GM19468 (cell line): ENCODE measurements at regions not wholly inside any gene's neighbourhood (a gene's known extent, or its start where the extent isn't known, plus 50 kb on each side); places are given as distances from the start of the nearest gene placed in this dataset.

ENCODE experiments used
- ATAC-seq: cut with Tn5 transposase; IDR thresholded peaks from one replicate; pipeline ENCODE4 v1.9.1; 2021; ENCODE audit warnings: mild to moderate bottlenecking, moderate library complexity, moderate number of reproducible peaks; ENCODE audit not compliant: unreplicated experiment; ENCODE audit errors: extremely low read depth

DNA sequence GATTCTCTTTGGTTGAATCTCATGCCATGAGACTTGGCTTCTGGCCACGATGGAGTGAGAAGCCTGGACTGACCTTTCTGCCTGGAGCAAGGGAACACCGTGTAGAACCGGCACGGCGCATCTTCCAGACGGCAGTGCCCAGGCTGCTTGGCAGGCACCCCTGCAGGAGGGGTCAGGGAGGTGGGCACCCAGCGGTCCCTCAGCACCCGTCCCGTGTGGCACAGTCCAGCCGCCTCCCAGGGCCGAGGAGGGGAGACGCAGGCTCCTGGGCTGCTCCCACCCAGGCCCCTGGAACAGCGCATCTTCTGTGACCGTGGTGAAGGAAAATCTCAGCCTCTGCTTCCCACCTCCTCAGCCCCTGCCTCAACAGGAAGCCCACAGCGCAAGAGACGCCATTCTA is 95.7 kb downstream of the CMPK2 start:
- no peak for ATAC-seq

DNA sequence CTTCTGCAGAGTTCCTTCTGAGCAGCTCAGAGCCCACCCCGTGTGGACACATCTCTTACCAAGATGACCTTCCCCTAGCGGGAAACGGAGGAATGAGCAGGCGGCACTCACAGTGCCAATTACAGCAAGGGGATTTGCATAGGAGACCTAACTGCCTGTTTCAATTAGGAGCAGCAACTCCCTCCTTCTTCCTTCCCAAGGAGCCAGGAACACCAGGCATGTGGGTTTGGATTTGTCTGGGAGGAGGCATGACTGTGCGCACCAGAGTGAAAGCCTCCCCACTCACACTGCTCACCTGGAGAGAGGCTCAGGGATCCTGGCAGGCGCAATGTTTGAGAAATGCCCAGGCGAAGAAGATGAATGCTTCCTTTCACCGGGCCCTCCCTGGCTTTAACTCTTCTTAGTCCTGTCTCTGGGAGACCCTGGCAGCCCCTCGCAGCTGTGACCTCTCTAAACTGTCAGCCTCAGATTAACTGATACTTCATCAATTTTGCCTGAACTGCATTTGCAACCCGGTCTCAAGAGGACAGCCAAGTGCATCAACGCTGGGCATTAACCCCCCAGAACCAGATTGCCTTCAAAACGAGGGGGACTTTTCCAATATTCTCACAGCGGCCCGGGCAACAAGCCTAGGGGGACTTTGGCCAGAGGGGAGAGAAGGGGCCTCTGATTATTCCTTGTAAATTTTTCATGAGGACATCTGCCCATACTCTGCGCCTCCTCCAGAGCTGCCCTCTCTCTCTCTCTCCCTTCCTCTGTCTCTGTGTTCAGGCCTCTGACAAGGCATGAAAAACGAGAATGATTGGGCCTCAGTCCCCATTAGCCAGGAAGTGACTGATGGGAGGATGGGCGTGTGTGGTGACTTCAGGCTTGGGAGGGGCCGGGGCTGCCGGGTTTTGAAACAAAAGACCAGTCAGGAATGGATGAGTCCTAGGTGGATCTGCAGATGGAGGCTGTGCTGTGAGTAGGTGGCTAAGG is 93.8 kb downstream of the CMPK2 start:
- ATAC-seq = no peak

DNA sequence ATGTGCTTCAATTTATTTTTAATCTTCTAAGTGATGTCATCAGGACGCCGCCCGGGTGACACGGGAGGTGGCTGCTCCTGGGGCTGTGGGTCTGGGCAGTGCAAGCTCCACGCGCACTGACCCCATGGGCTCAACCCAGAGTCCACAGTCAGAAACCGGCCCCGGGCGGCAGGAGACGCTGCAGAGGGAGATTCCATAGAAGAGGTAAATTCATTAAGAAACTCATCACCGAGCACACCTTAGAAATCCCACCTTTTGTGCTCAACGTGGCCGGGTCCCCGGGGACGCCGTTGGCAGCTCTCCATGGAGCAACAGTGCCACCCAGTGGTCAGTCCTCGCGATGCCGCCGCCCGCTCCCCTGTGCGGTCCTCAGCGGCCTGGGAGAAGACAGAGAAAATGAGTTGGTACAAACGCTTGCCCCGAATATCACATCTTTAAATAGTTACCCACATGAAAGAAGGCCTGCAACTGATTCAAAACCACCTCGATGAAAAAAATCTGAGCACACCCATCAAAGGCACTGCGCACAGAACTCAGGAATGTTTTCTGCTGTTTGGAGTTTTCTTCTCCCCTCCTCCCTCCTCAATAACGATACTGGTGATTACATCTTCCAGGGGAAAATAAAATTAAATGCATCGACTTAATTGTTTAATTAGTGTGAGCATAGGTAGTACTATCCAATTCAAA is 92.6 kb downstream of the CMPK2 start:
- ATAC-seq = peak; percentile 75

DNA sequence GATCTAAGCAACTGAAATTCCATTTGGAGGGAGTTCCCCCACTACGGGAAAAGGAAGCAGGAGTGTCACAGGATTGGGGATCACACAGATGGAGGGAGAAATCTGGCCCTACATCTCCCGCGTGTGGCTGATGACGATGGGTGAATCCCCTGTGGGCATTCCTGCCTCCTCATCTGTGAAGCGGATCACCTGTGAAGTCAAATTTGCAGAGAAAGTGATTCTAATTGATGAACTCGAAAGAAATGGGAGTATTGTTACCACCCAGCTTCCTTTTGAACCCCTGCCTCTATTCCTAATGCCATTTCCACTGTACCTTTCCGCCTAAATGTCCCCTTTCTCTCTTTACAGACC is 92.0 kb downstream of the CMPK2 start:
- ATAC-seq = no peak

DNA sequence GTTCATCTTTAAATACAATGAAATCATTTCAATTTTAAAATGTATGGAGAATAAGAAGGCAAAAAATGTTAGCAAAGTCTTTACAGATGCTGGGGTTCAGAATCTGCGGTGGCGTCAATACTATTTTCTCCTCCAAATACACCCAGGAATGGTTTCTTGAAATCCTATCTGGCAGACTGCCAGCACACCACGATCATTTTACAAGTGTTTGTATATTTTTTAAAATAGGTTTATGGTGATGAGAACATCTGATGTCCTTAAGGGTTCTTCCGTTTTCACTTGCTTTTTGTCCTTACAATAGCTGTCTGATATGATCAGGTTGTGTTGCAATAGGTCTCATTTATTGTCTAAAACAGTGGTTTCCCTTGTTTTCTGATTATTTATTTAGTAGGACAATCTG is 89.6 kb downstream of the CMPK2 start:
- ATAC-seq = no peak

DNA sequence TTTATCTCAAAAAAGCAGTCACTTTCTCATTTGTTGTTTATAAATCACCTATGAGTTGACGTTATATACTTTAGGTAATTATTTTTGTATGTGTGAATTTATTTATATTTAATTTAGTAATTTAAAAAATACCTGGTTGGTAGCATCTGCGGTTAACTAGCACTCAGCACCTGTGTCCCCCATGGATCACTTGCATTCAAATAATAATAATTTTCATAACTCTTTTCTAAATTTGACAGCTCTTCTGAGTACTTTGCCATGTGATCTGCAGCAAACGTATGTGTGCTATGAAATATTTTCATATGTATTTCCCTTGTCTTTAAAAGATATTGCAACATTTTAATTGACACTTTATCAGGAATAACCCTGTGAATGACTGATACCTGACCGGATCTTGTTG is 88.1 kb downstream of the CMPK2 start:
- ATAC-seq = no peak

DNA sequence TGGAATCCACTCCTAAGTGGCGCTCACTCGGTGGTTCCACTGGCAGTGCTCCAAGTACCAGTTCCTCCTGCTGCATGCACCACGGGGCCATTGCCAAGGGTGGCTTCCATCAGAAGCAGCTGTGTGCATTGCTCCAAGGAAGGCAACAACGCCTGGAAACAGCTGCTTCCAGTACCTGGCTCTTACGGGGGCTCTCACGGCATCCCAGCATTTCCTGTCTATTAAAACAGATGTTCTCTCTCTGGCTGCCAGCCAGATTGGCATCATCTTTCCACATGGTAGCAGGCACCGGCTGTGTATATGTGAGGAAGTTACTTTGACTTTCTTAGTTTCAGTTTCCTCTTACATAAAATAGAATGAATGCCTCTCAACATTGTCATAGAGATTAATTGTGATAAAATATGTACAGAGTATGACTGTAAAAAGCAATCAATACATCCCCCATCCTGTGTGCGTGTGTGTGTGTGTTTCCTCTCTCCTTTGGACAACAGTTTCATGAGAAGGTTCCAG is 84.9 kb downstream of the CMPK2 start:
- peak; percentile 81 for ATAC-seq

DNA sequence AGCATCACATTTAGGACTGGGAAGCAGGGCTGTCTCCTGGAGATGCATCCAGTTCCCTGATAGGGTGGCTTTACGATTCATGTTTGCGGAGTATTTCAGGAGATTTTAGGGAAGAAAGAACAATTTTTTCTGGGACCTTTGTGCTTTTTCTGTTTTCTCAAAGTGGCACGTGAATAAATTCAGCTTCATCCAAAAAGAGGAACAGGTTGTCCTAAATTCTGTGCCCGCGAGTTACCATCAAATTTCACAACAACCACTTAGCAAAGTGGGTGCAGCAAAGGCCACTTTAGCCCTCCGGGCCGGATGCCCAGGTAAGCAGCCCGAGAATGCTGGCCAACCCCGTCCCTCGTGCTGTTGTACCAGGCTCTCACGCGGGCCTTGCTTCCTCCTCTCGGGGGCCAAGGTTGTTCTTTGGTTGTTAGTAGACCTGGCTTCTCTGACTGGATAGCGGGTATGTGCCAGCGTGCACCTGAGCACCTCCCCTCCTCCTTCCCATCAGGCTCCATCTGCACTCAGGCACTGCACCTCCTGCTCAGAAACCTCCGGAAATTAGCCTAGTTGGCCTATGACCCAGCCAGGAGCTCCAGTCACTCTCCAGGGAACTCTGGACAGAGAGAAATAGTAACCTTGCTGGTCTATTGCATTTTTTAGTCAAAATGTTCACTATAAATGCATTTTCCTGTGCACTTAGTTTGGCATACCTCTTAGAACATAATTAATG is 83.0 kb downstream of the CMPK2 start:
- no peak for ATAC-seq

DNA sequence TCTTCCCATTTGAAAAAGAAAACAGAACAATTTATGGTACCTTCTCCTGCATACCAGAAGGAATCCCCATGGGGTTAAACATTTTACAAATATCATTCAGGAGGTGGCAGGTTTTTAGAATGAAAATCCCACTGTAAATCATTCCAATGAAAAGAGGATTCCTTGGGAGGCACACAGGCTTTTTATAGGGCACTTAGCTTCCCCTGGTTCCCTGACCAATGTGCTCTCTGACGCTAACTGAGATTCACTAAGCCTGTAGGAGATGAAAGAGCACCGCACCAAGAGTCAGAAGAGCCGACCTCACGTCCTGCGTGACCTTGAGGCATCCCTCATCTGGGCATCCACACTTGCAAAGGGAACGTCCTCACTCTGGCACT is 82.5 kb downstream of the CMPK2 start:
- ATAC-seq = no peak

DNA sequence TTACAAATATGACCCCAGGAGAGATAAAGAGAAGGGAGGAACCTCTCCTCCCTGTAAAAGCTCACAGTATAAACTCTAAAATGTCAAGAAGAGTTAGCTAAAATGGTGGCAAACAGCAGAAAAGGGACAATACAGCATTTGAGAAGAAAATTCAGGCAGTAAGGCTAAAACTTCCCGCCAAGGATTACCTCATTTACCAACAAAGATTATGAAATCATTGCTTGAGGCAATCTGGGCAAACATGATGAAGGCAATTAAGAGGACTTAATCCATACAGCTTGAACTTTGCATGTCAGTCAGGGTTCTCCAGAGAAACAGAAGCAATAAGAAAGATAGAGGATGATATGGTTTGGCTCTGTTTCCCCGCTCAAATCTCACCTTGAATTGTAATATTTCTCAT is 81.4 kb downstream of the CMPK2 start:
- ATAC-seq = no peak

DNA sequence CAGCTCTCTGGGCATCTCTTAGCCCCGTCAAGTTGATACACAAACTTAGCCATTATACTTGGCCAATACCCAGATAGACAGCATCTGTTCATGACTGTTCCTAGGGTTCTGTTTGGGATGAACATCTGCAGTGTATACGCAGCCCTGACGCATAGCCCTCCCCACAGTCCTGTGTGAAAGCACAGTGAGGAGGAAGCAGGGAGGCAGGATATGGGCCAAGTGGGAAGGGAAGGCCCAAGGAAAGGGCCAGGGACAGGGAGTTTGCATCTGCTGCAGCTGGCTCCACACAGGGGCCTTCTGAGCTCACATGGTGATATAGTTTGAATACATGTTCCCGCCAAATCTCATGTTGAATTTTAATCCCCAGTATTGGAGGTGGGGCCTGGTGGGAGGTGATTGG is 80.2 kb downstream of the CMPK2 start:
- ATAC-seq = no peak

DNA sequence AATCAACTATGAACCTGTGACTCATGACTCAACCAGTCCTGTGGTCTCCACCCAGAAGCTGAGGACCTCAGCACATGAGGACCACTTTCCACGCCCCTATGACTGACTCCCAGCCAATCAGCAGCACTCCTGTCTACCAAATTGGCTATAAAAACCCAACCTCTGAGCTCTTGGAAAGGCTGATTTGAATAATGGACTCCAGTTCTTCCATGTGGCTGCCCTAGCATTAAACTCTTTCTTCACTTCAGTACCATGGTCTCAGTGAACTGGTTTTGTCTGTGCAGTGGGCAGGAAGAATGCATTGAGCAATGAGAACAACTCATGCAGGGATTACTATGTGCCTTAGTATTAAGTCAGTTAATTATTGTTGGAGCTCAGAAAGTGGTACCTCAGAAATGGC is 78.3 kb downstream of the CMPK2 start:
- no peak for ATAC-seq

DNA sequence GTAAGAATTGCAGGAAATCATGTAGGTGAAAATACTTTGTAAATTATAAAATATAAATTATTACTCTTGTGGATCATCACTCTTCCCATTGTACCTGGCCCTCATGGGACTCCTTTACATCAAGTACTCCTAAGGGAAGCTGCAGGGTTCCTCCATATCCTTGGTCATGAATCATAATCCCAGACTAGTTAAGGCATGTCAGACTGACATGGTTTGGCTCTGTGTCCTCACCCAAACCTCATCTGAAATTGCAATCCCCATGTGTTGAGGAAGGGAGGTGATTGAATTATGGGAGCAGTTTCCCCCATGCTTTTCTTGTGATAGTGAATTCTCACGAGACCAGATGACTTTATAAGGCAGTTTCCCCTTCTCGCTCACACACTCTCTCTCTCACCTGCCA is 77.1 kb downstream of the CMPK2 start:
- ATAC-seq = no peak

DNA sequence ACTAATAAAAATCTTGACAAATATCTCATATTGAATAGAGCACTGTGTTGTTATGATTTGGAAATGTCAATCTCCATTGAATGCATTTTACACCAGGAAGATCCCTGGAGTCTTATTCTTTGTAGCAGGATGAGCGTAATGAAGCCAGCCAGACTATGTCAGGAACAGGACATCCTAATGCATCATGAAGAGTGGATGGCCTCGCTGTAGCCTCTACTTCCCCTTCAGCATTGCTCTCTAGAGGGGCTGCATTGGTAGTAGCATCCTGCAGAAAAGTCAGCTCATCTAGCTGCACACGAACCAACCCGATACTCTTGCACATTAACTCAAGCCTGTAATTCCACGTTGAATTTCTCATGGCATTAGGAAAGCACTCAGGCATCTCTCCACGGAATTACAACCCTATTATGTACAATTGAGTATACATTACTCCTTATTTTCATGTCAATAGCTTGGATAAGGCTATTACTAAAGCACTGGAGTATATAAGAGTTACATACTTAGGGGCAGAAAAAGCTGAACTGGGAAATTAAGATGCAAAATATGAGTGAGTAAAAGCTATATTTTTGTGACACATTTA is 76.1 kb downstream of the CMPK2 start:
- no peak for ATAC-seq

DNA sequence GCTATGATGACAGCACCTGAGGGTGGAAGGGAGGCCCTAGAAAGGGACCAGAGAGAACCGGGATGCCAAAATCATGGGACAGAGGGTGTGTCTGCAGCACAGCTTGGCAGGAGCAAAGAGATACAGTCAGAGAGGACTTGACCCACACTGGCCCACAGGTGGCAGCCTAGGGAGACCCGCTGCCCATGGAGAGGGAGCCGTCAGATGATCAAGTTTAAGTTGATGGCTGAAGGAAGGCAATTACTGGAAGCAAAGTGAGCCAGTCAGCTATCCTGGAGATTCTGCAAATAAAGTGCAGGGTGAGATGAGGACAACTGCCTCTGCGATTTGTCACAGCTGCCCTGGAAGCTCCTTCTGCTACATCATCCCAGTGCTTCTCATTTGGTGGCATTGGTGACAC is 74.0 kb downstream of the CMPK2 start:
- ATAC-seq = no peak

DNA sequence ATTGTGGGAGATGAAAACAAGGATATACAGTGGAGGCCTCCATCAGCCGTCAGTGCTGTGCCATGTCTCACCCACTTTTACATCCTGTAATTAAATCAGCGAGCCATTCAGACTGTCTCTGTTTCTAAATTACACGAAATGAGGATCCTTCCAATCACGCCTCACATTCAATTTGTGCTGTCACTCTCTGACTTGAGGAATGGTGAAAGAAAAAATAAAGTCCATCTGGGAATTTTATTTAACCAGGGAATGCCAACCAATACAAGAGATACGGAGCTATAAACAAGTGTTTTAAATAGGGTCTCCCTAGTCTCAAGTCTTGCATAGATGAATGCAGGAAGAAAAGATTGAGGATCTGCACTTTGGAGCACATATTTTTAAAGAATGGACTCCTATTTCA is 72.8 kb downstream of the CMPK2 start:
- no peak for ATAC-seq

DNA sequence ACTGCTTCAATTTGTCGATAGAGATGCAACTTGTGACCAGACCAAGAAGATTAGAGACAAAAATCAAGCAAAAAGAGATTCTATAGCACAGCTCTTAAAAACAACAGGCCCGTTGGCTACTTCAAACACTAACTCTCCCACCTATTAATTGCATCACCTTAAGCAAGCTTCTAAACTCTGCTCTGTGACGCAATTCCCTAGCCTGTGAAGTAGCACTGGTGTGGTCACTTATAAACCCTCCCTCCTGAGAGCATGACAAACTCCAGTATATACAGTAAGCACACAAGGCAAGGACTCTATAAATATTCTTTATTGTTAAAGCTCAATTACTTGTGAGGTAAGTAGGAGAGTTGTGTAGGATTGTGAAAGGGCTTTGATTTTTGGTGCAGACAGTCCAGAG is 72.3 kb downstream of the CMPK2 start:
- no peak for ATAC-seq

DNA sequence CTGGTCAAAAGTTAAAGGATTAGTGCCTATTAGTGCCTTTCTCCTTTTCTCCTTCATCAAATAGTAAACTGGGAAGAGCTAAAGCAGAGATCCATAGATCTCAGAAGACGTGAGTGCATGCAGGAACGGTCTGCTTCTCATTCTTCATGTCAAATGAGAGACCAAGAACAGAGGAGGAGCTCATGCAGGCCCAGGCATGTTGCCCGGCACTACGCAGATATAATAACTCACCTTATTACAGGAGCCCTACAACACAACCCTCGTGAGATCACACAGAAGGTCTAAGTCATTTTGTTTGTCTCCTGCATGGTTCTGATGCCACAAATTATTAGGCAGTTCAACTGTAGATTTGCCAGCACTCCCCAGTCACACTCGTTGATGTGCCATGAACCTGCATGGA is 71.8 kb downstream of the CMPK2 start:
- no peak for ATAC-seq

DNA sequence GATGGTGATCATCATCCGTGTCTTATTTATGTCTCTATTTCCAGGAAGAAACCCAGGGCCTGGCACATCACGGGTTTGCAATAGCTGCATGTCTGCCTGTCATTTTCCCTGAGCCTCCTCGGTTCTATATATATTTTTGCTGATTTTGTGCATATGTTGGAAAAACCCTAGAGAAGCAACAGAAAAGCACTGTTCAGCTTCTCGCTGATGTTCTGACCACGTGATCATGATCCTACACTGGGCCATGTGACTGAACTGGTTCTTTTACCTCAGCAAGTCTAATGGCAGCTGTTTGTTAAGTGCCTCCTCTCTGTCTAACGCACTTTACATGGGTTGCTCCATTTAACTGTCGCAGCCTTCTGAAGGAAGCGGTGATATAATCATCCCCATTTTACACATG is 71.3 kb downstream of the CMPK2 start:
- ATAC-seq = no peak
